K562 (cell line): ENCODE measurements at regions not wholly inside any gene's neighbourhood (a gene's known extent, or its start where the extent isn't known, plus 50 kb on each side); places are given as distances from the start of the nearest gene placed in this dataset.

Source experiments
- ZNF197 ChIP-seq: fragments of 200-800 bp; sonication (Bioruptor generic); IDR thresholded peaks from 2 replicates; pipeline ENCODE4 v1.6.1; 2016; ENCODE audit warnings: low read depth, missing genetic modification characterization, missing compliant biosample characterization
- TF ChIP-seq, protein P1 (sequence below): fragments of 200-600 bp; sonication (generic); IDR thresholded peaks from one replicate; pipeline ENCODE4 v1.6.1; 2012; ENCODE audit warnings: mild to moderate bottlenecking, low read depth, low read length, inconsistent platforms
- TF ChIP-seq, protein P2 (sequence below): fragments of 250-450 bp; sonication (Bioruptor Pico); IDR thresholded peaks from 2 replicates; pipeline ENCODE4 v1.4.0; 2020
- TF ChIP-seq, protein P3 (sequence below): fragments of 250-450 bp; sonication (Bioruptor Pico); IDR thresholded peaks from 2 replicates; pipeline ENCODE4 v1.4.0; 2020; ENCODE audit warnings: borderline replicate concordance
- TF ChIP-seq, protein P4 (sequence below): fragments of 450-650 bp; IDR thresholded peaks from 2 replicates; pipeline ENCODE4 v1.6.1; 2016

- TF ChIP-seq, protein P1, sequence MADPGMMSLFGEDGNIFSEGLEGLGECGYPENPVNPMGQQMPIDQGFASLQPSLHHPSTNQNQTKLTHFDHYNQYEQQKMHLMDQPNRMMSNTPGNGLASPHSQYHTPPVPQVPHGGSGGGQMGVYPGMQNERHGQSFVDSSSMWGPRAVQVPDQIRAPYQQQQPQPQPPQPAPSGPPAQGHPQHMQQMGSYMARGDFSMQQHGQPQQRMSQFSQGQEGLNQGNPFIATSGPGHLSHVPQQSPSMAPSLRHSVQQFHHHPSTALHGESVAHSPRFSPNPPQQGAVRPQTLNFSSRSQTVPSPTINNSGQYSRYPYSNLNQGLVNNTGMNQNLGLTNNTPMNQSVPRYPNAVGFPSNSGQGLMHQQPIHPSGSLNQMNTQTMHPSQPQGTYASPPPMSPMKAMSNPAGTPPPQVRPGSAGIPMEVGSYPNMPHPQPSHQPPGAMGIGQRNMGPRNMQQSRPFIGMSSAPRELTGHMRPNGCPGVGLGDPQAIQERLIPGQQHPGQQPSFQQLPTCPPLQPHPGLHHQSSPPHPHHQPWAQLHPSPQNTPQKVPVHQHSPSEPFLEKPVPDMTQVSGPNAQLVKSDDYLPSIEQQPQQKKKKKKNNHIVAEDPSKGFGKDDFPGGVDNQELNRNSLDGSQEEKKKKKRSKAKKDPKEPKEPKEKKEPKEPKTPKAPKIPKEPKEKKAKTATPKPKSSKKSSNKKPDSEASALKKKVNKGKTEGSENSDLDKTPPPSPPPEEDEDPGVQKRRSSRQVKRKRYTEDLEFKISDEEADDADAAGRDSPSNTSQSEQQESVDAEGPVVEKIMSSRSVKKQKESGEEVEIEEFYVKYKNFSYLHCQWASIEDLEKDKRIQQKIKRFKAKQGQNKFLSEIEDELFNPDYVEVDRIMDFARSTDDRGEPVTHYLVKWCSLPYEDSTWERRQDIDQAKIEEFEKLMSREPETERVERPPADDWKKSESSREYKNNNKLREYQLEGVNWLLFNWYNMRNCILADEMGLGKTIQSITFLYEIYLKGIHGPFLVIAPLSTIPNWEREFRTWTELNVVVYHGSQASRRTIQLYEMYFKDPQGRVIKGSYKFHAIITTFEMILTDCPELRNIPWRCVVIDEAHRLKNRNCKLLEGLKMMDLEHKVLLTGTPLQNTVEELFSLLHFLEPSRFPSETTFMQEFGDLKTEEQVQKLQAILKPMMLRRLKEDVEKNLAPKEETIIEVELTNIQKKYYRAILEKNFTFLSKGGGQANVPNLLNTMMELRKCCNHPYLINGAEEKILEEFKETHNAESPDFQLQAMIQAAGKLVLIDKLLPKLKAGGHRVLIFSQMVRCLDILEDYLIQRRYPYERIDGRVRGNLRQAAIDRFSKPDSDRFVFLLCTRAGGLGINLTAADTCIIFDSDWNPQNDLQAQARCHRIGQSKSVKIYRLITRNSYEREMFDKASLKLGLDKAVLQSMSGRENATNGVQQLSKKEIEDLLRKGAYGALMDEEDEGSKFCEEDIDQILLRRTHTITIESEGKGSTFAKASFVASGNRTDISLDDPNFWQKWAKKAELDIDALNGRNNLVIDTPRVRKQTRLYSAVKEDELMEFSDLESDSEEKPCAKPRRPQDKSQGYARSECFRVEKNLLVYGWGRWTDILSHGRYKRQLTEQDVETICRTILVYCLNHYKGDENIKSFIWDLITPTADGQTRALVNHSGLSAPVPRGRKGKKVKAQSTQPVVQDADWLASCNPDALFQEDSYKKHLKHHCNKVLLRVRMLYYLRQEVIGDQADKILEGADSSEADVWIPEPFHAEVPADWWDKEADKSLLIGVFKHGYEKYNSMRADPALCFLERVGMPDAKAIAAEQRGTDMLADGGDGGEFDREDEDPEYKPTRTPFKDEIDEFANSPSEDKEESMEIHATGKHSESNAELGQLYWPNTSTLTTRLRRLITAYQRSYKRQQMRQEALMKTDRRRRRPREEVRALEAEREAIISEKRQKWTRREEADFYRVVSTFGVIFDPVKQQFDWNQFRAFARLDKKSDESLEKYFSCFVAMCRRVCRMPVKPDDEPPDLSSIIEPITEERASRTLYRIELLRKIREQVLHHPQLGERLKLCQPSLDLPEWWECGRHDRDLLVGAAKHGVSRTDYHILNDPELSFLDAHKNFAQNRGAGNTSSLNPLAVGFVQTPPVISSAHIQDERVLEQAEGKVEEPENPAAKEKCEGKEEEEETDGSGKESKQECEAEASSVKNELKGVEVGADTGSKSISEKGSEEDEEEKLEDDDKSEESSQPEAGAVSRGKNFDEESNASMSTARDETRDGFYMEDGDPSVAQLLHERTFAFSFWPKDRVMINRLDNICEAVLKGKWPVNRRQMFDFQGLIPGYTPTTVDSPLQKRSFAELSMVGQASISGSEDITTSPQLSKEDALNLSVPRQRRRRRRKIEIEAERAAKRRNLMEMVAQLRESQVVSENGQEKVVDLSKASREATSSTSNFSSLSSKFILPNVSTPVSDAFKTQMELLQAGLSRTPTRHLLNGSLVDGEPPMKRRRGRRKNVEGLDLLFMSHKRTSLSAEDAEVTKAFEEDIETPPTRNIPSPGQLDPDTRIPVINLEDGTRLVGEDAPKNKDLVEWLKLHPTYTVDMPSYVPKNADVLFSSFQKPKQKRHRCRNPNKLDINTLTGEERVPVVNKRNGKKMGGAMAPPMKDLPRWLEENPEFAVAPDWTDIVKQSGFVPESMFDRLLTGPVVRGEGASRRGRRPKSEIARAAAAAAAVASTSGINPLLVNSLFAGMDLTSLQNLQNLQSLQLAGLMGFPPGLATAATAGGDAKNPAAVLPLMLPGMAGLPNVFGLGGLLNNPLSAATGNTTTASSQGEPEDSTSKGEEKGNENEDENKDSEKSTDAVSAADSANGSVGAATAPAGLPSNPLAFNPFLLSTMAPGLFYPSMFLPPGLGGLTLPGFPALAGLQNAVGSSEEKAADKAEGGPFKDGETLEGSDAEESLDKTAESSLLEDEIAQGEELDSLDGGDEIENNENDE: no peak
- TF ChIP-seq, protein P2, sequence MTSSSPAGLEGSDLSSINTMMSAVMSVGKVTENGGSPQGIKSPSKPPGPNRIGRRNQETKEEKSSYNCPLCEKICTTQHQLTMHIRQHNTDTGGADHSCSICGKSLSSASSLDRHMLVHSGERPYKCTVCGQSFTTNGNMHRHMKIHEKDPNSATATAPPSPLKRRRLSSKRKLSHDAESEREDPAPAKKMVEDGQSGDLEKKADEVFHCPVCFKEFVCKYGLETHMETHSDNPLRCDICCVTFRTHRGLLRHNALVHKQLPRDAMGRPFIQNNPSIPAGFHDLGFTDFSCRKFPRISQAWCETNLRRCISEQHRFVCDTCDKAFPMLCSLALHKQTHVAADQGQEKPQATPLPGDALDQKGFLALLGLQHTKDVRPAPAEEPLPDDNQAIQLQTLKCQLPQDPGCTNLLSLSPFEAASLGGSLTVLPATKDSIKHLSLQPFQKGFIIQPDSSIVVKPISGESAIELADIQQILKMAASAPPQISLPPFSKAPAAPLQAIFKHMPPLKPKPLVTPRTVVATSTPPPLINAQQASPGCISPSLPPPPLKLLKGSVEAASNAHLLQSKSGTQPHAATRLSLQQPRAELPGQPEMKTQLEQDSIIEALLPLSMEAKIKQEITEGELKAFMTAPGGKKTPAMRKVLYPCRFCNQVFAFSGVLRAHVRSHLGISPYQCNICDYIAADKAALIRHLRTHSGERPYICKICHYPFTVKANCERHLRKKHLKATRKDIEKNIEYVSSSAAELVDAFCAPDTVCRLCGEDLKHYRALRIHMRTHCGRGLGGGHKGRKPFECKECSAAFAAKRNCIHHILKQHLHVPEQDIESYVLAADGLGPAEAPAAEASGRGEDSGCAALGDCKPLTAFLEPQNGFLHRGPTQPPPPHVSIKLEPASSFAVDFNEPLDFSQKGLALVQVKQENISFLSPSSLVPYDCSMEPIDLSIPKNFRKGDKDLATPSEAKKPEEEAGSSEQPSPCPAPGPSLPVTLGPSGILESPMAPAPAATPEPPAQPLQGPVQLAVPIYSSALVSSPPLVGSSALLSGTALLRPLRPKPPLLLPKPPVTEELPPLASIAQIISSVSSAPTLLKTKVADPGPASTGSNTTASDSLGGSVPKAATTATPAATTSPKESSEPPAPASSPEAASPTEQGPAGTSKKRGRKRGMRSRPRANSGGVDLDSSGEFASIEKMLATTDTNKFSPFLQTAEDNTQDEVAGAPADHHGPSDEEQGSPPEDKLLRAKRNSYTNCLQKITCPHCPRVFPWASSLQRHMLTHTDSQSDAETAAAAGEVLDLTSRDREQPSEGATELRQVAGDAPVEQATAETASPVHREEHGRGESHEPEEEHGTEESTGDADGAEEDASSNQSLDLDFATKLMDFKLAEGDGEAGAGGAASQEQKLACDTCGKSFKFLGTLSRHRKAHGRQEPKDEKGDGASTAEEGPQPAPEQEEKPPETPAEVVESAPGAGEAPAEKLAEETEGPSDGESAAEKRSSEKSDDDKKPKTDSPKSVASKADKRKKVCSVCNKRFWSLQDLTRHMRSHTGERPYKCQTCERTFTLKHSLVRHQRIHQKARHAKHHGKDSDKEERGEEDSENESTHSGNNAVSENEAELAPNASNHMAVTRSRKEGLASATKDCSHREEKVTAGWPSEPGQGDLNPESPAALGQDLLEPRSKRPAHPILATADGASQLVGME (CRISPR knock-in tag): no peak
- TF ChIP-seq, protein P3, sequence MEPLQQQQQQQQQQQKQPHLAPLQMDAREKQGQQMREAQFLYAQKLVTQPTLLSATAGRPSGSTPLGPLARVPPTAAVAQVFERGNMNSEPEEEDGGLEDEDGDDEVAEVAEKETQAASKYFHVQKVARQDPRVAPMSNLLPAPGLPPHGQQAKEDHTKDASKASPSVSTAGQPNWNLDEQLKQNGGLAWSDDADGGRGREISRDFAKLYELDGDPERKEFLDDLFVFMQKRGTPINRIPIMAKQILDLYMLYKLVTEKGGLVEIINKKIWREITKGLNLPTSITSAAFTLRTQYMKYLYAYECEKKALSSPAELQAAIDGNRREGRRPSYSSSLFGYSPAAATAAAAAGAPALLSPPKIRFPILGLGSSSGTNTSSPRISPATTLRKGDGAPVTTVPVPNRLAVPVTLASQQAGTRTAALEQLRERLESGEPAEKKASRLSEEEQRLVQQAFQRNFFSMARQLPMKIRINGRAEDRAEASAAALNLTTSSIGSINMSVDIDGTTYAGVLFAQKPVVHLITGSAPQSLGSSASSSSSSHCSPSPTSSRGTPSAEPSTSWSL (CRISPR knock-in tag): no peak
- TF ChIP-seq, protein P4, sequence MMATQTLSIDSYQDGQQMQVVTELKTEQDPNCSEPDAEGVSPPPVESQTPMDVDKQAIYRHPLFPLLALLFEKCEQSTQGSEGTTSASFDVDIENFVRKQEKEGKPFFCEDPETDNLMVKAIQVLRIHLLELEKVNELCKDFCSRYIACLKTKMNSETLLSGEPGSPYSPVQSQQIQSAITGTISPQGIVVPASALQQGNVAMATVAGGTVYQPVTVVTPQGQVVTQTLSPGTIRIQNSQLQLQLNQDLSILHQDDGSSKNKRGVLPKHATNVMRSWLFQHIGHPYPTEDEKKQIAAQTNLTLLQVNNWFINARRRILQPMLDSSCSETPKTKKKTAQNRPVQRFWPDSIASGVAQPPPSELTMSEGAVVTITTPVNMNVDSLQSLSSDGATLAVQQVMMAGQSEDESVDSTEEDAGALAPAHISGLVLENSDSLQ: no peak
- no peak for TF ChIP-seq ZNF197 (CRISPR knock-in tag)
Observed at GRCh38 chr15:39194106-39194830, 386.6 kb upstream of the THBS1 start (continued).
